ENCODE measurements at regions not wholly inside any gene's neighbourhood (a gene's known extent, or its start where the extent isn't known, plus 50 kb on each side); places are given as distances from the start of the nearest gene placed in this dataset.

DNA sequence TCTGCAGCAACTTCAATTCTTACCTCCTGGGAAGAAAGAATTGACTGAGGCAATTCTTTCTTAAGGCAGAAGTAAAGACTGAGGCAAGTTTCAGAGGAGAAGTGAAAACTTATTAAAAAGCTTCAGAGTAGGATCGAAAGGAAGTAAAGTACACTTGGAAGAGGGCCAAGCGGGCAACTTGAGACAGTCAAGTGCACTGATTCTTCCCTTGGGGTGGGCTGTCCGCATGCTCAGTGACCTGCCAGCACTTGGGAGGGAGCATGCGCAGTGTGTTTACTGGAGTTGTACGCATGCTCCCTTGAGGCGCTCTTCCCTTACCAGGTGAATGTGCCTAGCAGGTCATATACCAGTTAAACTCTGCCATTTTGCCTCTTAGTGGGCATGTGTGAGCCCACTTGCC, 55.3 kb upstream of the NBPF3 start:
- TF ChIP-seq, protein P1, sequence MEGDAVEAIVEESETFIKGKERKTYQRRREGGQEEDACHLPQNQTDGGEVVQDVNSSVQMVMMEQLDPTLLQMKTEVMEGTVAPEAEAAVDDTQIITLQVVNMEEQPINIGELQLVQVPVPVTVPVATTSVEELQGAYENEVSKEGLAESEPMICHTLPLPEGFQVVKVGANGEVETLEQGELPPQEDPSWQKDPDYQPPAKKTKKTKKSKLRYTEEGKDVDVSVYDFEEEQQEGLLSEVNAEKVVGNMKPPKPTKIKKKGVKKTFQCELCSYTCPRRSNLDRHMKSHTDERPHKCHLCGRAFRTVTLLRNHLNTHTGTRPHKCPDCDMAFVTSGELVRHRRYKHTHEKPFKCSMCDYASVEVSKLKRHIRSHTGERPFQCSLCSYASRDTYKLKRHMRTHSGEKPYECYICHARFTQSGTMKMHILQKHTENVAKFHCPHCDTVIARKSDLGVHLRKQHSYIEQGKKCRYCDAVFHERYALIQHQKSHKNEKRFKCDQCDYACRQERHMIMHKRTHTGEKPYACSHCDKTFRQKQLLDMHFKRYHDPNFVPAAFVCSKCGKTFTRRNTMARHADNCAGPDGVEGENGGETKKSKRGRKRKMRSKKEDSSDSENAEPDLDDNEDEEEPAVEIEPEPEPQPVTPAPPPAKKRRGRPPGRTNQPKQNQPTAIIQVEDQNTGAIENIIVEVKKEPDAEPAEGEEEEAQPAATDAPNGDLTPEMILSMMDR (IDR thresholded peaks at IDR 0.05; ENCODE audit: low read length), result no peak
- TF ChIP-seq EZH2 (IDR thresholded peaks at IDR 0.05; ENCODE audit: borderline replicate concordance, low read length), result no peak
